ENCODE measurements at regions not wholly inside any gene's neighbourhood (a gene's known extent, or its start where the extent isn't known, plus 50 kb on each side); places are given as distances from the start of the nearest gene placed in this dataset.

DNA sequence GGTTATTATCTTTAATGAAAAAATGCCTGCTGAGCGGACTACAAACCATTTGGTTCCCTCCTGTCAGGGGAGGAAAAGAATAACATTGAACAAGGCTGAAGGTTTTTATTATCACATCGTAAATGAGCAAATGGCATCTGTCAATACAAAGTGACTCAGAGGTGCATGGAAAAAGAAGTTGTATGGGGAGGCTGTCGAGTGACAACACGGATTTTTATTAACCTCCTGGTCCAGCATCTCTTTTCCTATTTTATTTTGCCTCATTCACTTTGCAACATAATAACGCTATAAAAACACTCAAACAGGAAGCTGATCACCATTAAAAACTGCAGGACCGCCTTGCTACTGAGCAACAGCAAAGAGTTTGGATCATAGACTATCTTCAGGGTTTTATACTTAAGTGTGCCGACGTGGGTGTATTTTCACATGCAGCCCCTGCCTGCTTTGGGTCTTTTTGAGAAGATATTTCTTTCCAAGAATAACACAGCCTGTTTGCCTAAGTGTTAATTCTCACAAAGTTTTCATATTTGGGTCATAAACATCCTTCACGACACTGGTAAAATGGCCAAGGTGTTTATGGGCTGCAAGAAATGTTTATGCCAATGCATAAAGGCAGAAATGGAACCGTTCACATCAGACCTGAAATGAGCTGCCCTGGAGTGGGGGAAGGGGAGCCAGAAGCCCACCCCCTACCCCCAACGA, 132.1 kb upstream of the SALL4 start:
- Histone ChIP-seq H3K9ac (ENCODE audit: low read depth, low read length) (no peak overlapping the region), H3K4me3 (ENCODE audit: low read depth in 1 of 2, low read length in 2 of 2) (no peak overlapping the region), H3K79me2 (ENCODE audit: insufficient read depth, low read length) (no peaks in the 10 kb centered on the region), H2AFZ (ENCODE audit: low read depth, low read length) (no peak overlapping the region), H4K20me1 (ENCODE audit: insufficient read depth, low read length) (no peaks in the 10 kb centered on the region), H3K9me3 (ENCODE audit: insufficient read depth, low read length, severe bottlenecking) (no peaks in the 10 kb centered on the region), H3K27me3 (ENCODE audit: insufficient read depth, low read length, poor library complexity) (no peaks in the 10 kb centered on the region), H3K4me2 (ENCODE audit: insufficient read depth, low read length) (no peak overlapping the region), H3K36me3 (ENCODE audit: insufficient read depth, low read length) (no peaks in the 10 kb centered on the region), H3K4me1 (ENCODE audit: insufficient read depth, low read length) (no peaks in the 10 kb centered on the region), H3K27ac (ENCODE audit: low read length) (no peak overlapping the region)
- ATAC-seq (ENCODE audit: insufficient read depth, low read depth), result no peak
- TF ChIP-seq CTCF (IDR thresholded peaks at IDR 0.05; ENCODE audit: borderline replicate concordance, extremely low read depth, low read length, poor library complexity, severe bottlenecking) (no peak), EZH2 (IDR thresholded peaks at IDR 0.05; ENCODE audit: borderline replicate concordance, low read depth, low read length, severe bottlenecking) (no peak)
- no peak for DNase-seq

GRCh38 chr20:51931371-51931781, 129.1 kb upstream of the SALL4 start:
- H3K79me2 ChIP-seq (ENCODE audit: insufficient read depth, low read length), result no peaks in the 10 kb centered on the region
- H3K9me3 ChIP-seq (ENCODE audit: insufficient read depth, low read length, severe bottlenecking), result no peaks in the 10 kb centered on the region
- H3K36me3 ChIP-seq (ENCODE audit: insufficient read depth, low read length), result no peaks in the 10 kb centered on the region
- H3K4me3 ChIP-seq (ENCODE audit: low read depth in 1 of 2, low read length in 2 of 2), result no peak overlapping the region
- no peak for ATAC-seq (ENCODE audit: insufficient read depth, low read depth)
- TF ChIP-seq CTCF (IDR thresholded peaks at IDR 0.05; ENCODE audit: borderline replicate concordance, extremely low read depth, low read length, poor library complexity, severe bottlenecking), result no peak
- no peak for TF ChIP-seq EZH2 (IDR thresholded peaks at IDR 0.05; ENCODE audit: borderline replicate concordance, low read depth, low read length, severe bottlenecking)
- no peak overlapping the region for H3K9ac ChIP-seq (ENCODE audit: low read depth, low read length)
- H2AFZ ChIP-seq (ENCODE audit: low read depth, low read length), result no peak overlapping the region
- no peaks in the 10 kb centered on the region for H3K27me3 ChIP-seq (ENCODE audit: insufficient read depth, low read length, poor library complexity)
- no peak overlapping the region for H3K27ac ChIP-seq (ENCODE audit: low read length)
- no peaks in the 10 kb centered on the region for H3K4me1 ChIP-seq (ENCODE audit: insufficient read depth, low read length)
- no peaks in the 10 kb centered on the region for H4K20me1 ChIP-seq (ENCODE audit: insufficient read depth, low read length)
- no peak overlapping the region for H3K4me2 ChIP-seq (ENCODE audit: insufficient read depth, low read length)
- DNase-seq, result no peak

- H3K36me3 ChIP-seq (ENCODE audit: insufficient read depth, low read length), result no peaks in the 10 kb centered on the region
- no peak overlapping the region for H3K4me3 ChIP-seq (ENCODE audit: low read depth in 1 of 2, low read length in 2 of 2)
- no peaks in the 10 kb centered on the region for H3K79me2 ChIP-seq (ENCODE audit: insufficient read depth, low read length)
- H4K20me1 ChIP-seq (ENCODE audit: insufficient read depth, low read length), result no peaks in the 10 kb centered on the region
- no peak overlapping the region for H3K4me2 ChIP-seq (ENCODE audit: insufficient read depth, low read length)
- H3K9ac ChIP-seq (ENCODE audit: low read depth, low read length), result no peak overlapping the region
- no peaks in the 10 kb centered on the region for H3K4me1 ChIP-seq (ENCODE audit: insufficient read depth, low read length)
- H3K9me3 ChIP-seq (ENCODE audit: insufficient read depth, low read length, severe bottlenecking), result no peaks in the 10 kb centered on the region
- no peak for ATAC-seq (ENCODE audit: insufficient read depth, low read depth)
- H3K27ac ChIP-seq (ENCODE audit: low read length), result no peak overlapping the region
- TF ChIP-seq CTCF (IDR thresholded peaks at IDR 0.05; ENCODE audit: borderline replicate concordance, extremely low read depth, low read length, poor library complexity, severe bottlenecking), result no peak
- no peaks in the 10 kb centered on the region for H3K27me3 ChIP-seq (ENCODE audit: insufficient read depth, low read length, poor library complexity)
- no peak overlapping the region for H2AFZ ChIP-seq (ENCODE audit: low read depth, low read length)
- no peak for DNase-seq
These were observed 128.5 kb upstream of the SALL4 start for GRCh38 chr20:51930775-51931174.

Data from DND-41 (cell line).